ENCODE measurements at regions not wholly inside any gene's neighbourhood (a gene's known extent, or its start where the extent isn't known, plus 50 kb on each side); places are given as distances from the start of the nearest gene placed in this dataset.

- no peak for DNase-seq
Measured at GRCh38 chr6:165899611-165900010, 236.6 kb upstream of the PDE10A start.

- no peak for DNase-seq
Measured at GRCh38 chr6:165895421-165896165, 232.6 kb upstream of the PDE10A start.

- DNase-seq: no peak
Measured at GRCh38 chr6:165894171-165894825, 231.3 kb upstream of the PDE10A start.

GRCh38 chr6:165893431-165893830, 230.4 kb upstream of the PDE10A start:
- no peak for DNase-seq

- no peak for DNase-seq
Measured at GRCh38 chr6:165891320-165891719, 228.3 kb upstream of the PDE10A start.

GRCh38 chr6:165890404-165890735, 227.3 kb upstream of the PDE10A start:
- DNase-seq: no peak

- no peak for DNase-seq
Measured at GRCh38 chr6:165889636-165890403, 226.8 kb upstream of the PDE10A start.

GRCh38 chr6:165886169-165886568, 223.1 kb upstream of the PDE10A start:
- DNase-seq: no peak

GRCh38 chr6:165884813-165885765, 222.0 kb upstream of the PDE10A start:
- DNase-seq: peak; percentile 80

GRCh38 chr6:165883851-165884640, 221.0 kb upstream of the PDE10A start:
- no peak for DNase-seq

- DNase-seq: no peak
Measured at GRCh38 chr6:165881806-165882205, 218.8 kb upstream of the PDE10A start.

- DNase-seq: no peak
Measured at GRCh38 chr6:165880686-165881085, 217.6 kb upstream of the PDE10A start.

- DNase-seq: no peak
Measured at GRCh38 chr6:165877773-165878172, 214.7 kb upstream of the PDE10A start.

GRCh38 chr6:165877192-165877591, 214.2 kb upstream of the PDE10A start:
- no peak for DNase-seq

- DNase-seq: no peak
Measured at GRCh38 chr6:165876588-165876987, 213.5 kb upstream of the PDE10A start.

GRCh38 chr6:165875946-165876345, 212.9 kb upstream of the PDE10A start:
- no peak for DNase-seq

- no peak for DNase-seq
Measured at GRCh38 chr6:165873976-165874375, 210.9 kb upstream of the PDE10A start.

- DNase-seq: no peak
Measured at GRCh38 chr6:165872811-165873210, 209.8 kb upstream of the PDE10A start.

- no peak for DNase-seq
Measured at GRCh38 chr6:165872311-165872710, 209.3 kb upstream of the PDE10A start.

- DNase-seq: no peak
Measured at GRCh38 chr6:165871571-165871970, 208.5 kb upstream of the PDE10A start.

- no peak for DNase-seq
Measured at GRCh38 chr6:165869526-165869925, 206.5 kb upstream of the PDE10A start.

GRCh38 chr6:165864925-165865324, 201.9 kb upstream of the PDE10A start:
- DNase-seq: no peak
